ENCODE measurements at regions not wholly inside any gene's neighbourhood (a gene's known extent, or its start where the extent isn't known, plus 50 kb on each side); places are given as distances from the start of the nearest gene placed in this dataset.

- no peak for TF ChIP-seq CTCF (conservative IDR thresholded peaks at IDR 0.05; ENCODE audit: low read length)
- TF ChIP-seq EZH2phosphoT487 (IDR thresholded peaks at IDR 0.05; ENCODE audit: borderline replicate concordance): no peak
Measured at GRCh38 chr1:177812650-177813049, 157.2 kb downstream of the SEC16B start.
